Neural progenitor cell (in vitro differentiated cells): ENCODE measurements at regions not wholly inside any gene's neighbourhood (a gene's known extent, or its start where the extent isn't known, plus 50 kb on each side); places are given as distances from the start of the nearest gene placed in this dataset.

Experiments used
- DNase-seq: peaks from one replicate; pipeline ENCODE4 v3.0.0-alpha.2; 2016; ENCODE audit warnings: low spot score
- H2AFZ ChIP-seq: fragments of 200-600 bp; sonication (generic); replicated peaks from 2 replicates; pipeline ENCODE4 v1.6.1; 2016; ENCODE audit warnings: antibody characterized with exemption
- H3F3A ChIP-seq: fragments of 200-600 bp; sonication (generic); 2 replicates; pipeline ENCODE4 v1.6.1; 2016; ENCODE audit warnings: antibody characterized with exemption, low read depth
- H3K27ac ChIP-seq: fragments of 200-600 bp; sonication (generic); 2 replicates; pipeline ENCODE4 v1.5.1; 2016; ENCODE audit warnings: mild to moderate bottlenecking
- H3K27me3 ChIP-seq: fragments of 200-600 bp; sonication (generic); 2 replicates; pipeline ENCODE4 v1.6.1; 2016; ENCODE audit warnings: mild to moderate bottlenecking, moderate library complexity
- H3K36me3 ChIP-seq: fragments of 200-600 bp; sonication (generic); 2 replicates; pipeline ENCODE4 v1.5.1; 2016
- H3K4me1 ChIP-seq: fragments of 200-600 bp; sonication (generic); 2 replicates; pipeline ENCODE4 v1.6.1; 2016; ENCODE audit warnings: mixed run types
- H3K4me2 ChIP-seq: fragments of 200-600 bp; sonication (generic); 2 replicates; pipeline ENCODE4 v1.6.1; 2016
- H3K4me3 ChIP-seq: fragments of 200-600 bp; sonication (generic); 2 replicates; pipeline ENCODE4 v1.5.1; 2016
- H3K79me2 ChIP-seq: fragments of 200-600 bp; sonication (generic); 2 replicates; pipeline ENCODE4 v1.6.1; 2016; ENCODE audit warnings: low read depth
- H3K9ac ChIP-seq: fragments of 200-600 bp; sonication (generic); 2 replicates; pipeline ENCODE4 v1.6.1; 2016
- H3K9me3 ChIP-seq: fragments of 200-600 bp; sonication (generic); 2 replicates; pipeline ENCODE4 v1.5.1; 2016; ENCODE audit warnings: low read depth
- H4K20me1 ChIP-seq: fragments of 200-600 bp; sonication (generic); 2 replicates; pipeline ENCODE4 v1.6.1; 2016; ENCODE audit warnings: low read depth
- H3K27ac Mint-ChIP-seq: 3 replicates; pipeline ENCODE4 v1.8.0; 2021; ENCODE audit warnings: mixed read lengths
- H3K27me3 Mint-ChIP-seq: 2 replicates; pipeline ENCODE4 v1.8.0; 2022; ENCODE audit warnings: low read depth, mild to moderate bottlenecking, inconsistent platforms, moderate library complexity, mixed read lengths; ENCODE audit not compliant: insufficient read depth
- H3K36me3 Mint-ChIP-seq: 3 replicates; pipeline ENCODE4 v1.8.0; 2021; ENCODE audit warnings: mixed read lengths
- H3K4me1 Mint-ChIP-seq: 3 replicates; pipeline ENCODE4 v1.8.0; 2021; ENCODE audit warnings: mixed read lengths
- H3K4me3 Mint-ChIP-seq: 3 replicates; pipeline ENCODE4 v1.8.0; 2021; ENCODE audit warnings: mild to moderate bottlenecking, moderate library complexity, mixed read lengths
- H3K9me3 Mint-ChIP-seq: 3 replicates; pipeline ENCODE4 v1.8.0; 2020; ENCODE audit warnings: mixed read lengths
- CTCF ChIP-seq: fragments of 200-600 bp; sonication (generic); IDR thresholded peaks from 2 replicates; pipeline ENCODE4 v1.5.1; 2017; ENCODE audit warnings: antibody characterized with exemption, mild to moderate bottlenecking
- EZH2 ChIP-seq: fragments of 200-600 bp; sonication (generic); IDR thresholded peaks from 2 replicates; pipeline ENCODE4 v1.6.1; 2017; ENCODE audit warnings: antibody characterized with exemption, mild to moderate bottlenecking, moderate library complexity
- EZH2phosphoT487 ChIP-seq: fragments of 200-600 bp; sonication (generic); IDR thresholded peaks from 2 replicates; pipeline ENCODE4 v1.6.1; 2017; ENCODE audit warnings: antibody characterized with exemption

- Mint-ChIP-seq H3K27me3 (no peaks in the 10 kb centered on the region), H3K4me1 (peaks cover 50% of the 10 kb centered on the region), H3K9me3 (peaks cover 8% of the 10 kb centered on the region), H3K27ac (peak overlapping the region; percentile 58), H3K36me3 (peaks cover 19% of the 10 kb centered on the region), H3K4me3 (no peak overlapping the region)
- peaks cover 68% of the 10 kb centered on the region for H3K79me2 ChIP-seq
- H2AFZ ChIP-seq = no peak overlapping the region
- TF ChIP-seq CTCF = no peak
- TF ChIP-seq EZH2phosphoT487 = no peak
- TF ChIP-seq EZH2 = no peak
- H3K4me2 ChIP-seq = no peak overlapping the region
- peaks cover 15% of the 10 kb centered on the region for H3K4me1 ChIP-seq
- H3K27ac ChIP-seq = no peak overlapping the region
- peaks cover 10% of the 10 kb centered on the region for H3F3A ChIP-seq
- no peaks in the 10 kb centered on the region for H3K9me3 ChIP-seq
- H3K36me3 ChIP-seq = no peaks in the 10 kb centered on the region
- no peaks in the 10 kb centered on the region for H3K27me3 ChIP-seq
- DNase-seq = no peak
- no peak overlapping the region for H3K4me3 ChIP-seq
- H3K9ac ChIP-seq = no peak overlapping the region
- no peaks in the 10 kb centered on the region for H4K20me1 ChIP-seq
These were observed 198.5 kb upstream of the NEBL start for GRCh38 chr10:21095494-21096055.

DNA sequence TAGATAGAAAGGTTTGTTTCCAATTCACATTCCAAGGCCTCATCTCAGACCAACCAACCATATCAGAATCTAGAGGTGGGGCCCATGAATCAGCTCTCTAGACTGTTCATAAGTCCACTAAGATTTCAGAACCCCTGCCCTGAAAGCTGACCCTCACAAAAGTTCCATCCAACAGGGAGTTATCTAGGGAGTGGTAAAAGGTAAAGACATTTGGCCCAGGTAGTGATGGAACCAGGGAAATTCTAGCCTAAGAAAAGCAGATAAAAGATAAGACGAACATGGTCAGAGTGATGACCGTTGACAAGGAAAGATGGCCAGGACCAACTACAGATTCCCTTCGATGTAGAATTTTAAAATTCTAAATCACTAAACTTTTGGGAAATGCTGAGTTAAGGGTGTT is 198.0 kb upstream of the NEBL start:
- H3K4me3 Mint-ChIP-seq = no peak overlapping the region
- no peak overlapping the region for H3K27ac ChIP-seq
- H3K36me3 ChIP-seq = no peaks in the 10 kb centered on the region
- no peaks in the 10 kb centered on the region for H3K27me3 ChIP-seq
- no peak overlapping the region for H3K9ac ChIP-seq
- peaks cover 10% of the 10 kb centered on the region for H3K4me1 ChIP-seq
- peaks cover 46% of the 10 kb centered on the region for H3K4me1 Mint-ChIP-seq
- H3K4me3 ChIP-seq = no peak overlapping the region
- H4K20me1 ChIP-seq = no peaks in the 10 kb centered on the region
- H3K27ac Mint-ChIP-seq = peak overlapping the region; percentile 13
- H3K79me2 ChIP-seq = peaks cover 72% of the 10 kb centered on the region
- no peaks in the 10 kb centered on the region for H3K27me3 Mint-ChIP-seq
- peaks cover 8% of the 10 kb centered on the region for H3K9me3 Mint-ChIP-seq
- H2AFZ ChIP-seq = no peak overlapping the region
- peaks cover 5% of the 10 kb centered on the region for H3F3A ChIP-seq
- DNase-seq = no peak
- peaks cover 20% of the 10 kb centered on the region for H3K36me3 Mint-ChIP-seq
- TF ChIP-seq EZH2phosphoT487 (no peak), EZH2 (no peak), CTCF (no peak)
- H3K4me2 ChIP-seq = no peak overlapping the region
- no peaks in the 10 kb centered on the region for H3K9me3 ChIP-seq

GRCh38 chr10:21092683-21093524 is 195.8 kb upstream of the NEBL start:
- H3K27ac ChIP-seq = no peak overlapping the region
- no peak overlapping the region for H3K27ac Mint-ChIP-seq
- no peaks in the 10 kb centered on the region for H3K27me3 ChIP-seq

More at GRCh38 chr10:21092683-21093524, 195.8 kb upstream of the NEBL start:
- no peak overlapping the region for H2AFZ ChIP-seq
- Mint-ChIP-seq H3K36me3 (peaks cover 29% of the 10 kb centered on the region), H3K4me3 (no peak overlapping the region), H3K27me3 (no peaks in the 10 kb centered on the region), H3K4me1 (peaks cover 41% of the 10 kb centered on the region), H3K9me3 (peaks cover 10% of the 10 kb centered on the region)
- no peaks in the 10 kb centered on the region for H3K9me3 ChIP-seq
- no peaks in the 10 kb centered on the region for H3K4me1 ChIP-seq
- H3K4me2 ChIP-seq = no peak overlapping the region
- no peaks in the 10 kb centered on the region for H4K20me1 ChIP-seq
- H3K79me2 ChIP-seq = peaks cover 65% of the 10 kb centered on the region
- no peak for TF ChIP-seq CTCF
- TF ChIP-seq EZH2phosphoT487 = no peak
- TF ChIP-seq EZH2 = no peak
- H3K4me3 ChIP-seq = no peak overlapping the region
- no peaks in the 10 kb centered on the region for H3F3A ChIP-seq
- no peaks in the 10 kb centered on the region for H3K36me3 ChIP-seq
- DNase-seq = no peak
- H3K9ac ChIP-seq = no peak overlapping the region
